K562 (cell line): ENCODE measurements at regions not wholly inside any gene's neighbourhood (a gene's known extent, or its start where the extent isn't known, plus 50 kb on each side); places are given as distances from the start of the nearest gene placed in this dataset.

Source experiments
- ATAC-seq: fragments of 200-7000 bp; cut with Tn5 transposase; 3 replicates; pipeline ENCODE4 v1.9.1; 2020; ENCODE audit warnings: moderate library complexity
- BruUV-seq: library from RNA; stranded (reverse); fragments of 400-500 nt; replicated peaks from 2 replicates; lab custom pipeline; 2021; lab: Mats Ljungman, UMichigan
- CTCF ChIA-PET: fragments of 300-600 bp; formaldehyde crosslinking; extraction: SDS; loops from one replicate; lab custom pipeline; 2021; ENCODE audit warnings: low intra/inter-chr PET ratio; lab: Yijun Ruan, JAX
- POLR2A ChIA-PET: fragments of 300-600, 350-650 bp; sonication (Branson Sonifier 250); formaldehyde crosslinking; extraction: SDS; loops from one replicate; lab custom pipeline; 2021; ENCODE audit warnings: antibody characterized with exemption, inconsistent platforms; lab: Yijun Ruan, JAX
- DNase-seq, 4 experiments: peaks; one replicate each; pipeline versions ENCODE4 v3.0.0 to v3.0.0-alpha.2; 2011 to 2018; ENCODE audit warnings: low spot score in 3 of 4, mixed read lengths in 3 of 4; ENCODE audit errors: extremely low read depth in 1 of 4
- FAIRE-seq: peaks from 2 replicates; lab custom pipeline; 2011; peaks lifted over from hg19 to GRCh38; lab: Jason Lieb, UNC
- H2AFZ ChIP-seq: 2 replicates; pipeline ENCODE4 v1.6.0; 2011; ENCODE audit warnings: low read depth, low read length, control low read depth, inconsistent platforms
- H3K27ac ChIP-seq: fragments of 200-600 bp; 3 replicates; pipeline ENCODE4 v1.8.0; 2011; ENCODE audit warnings: low read depth, mild to moderate bottlenecking, control low read depth, inconsistent platforms, low read length, moderate library complexity, mixed read lengths; ENCODE audit errors: extremely low read depth
- H3K27me3 ChIP-seq, 2 experiments: fragments of 300-600 bp in 1 of 2; 2 replicates in 1 of 2; 3 replicates in 1 of 2; pipeline versions ENCODE4 v1.6.0 to v1.8.0; 2011; ENCODE audit warnings: inconsistent platforms in 2 of 2, low read length in 2 of 2, mild to moderate bottlenecking in 1 of 2, mixed read lengths in 1 of 2, moderate library complexity in 1 of 2; ENCODE audit not compliant: control insufficient read depth in 2 of 2, insufficient read depth in 2 of 2
- H3K36me3 ChIP-seq: fragments of 300-600 bp; 3 replicates; pipeline ENCODE4 v1.8.0; 2011; ENCODE audit warnings: mild to moderate bottlenecking, low read length, inconsistent platforms; ENCODE audit not compliant: control insufficient read depth, insufficient read depth
- H3K4me1 ChIP-seq, 2 experiments: fragments of 200-600 bp in 1 of 2; replicated peaks in 1 of 2; 2 replicates in 1 of 2; 3 replicates in 1 of 2; pipeline versions ENCODE4 v1.5.1 to v1.8.0; 2011; ENCODE audit warnings: inconsistent platforms in 2 of 2, low read length in 2 of 2, mild to moderate bottlenecking in 1 of 2, mixed read lengths in 1 of 2, moderate library complexity in 1 of 2; ENCODE audit not compliant: control insufficient read depth in 2 of 2, insufficient read depth in 2 of 2
- H3K4me2 ChIP-seq: 2 replicates; pipeline ENCODE4 v1.6.1; 2011; ENCODE audit warnings: low read length, control low read depth, inconsistent platforms, mixed read lengths; ENCODE audit not compliant: insufficient read depth
- H3K4me3 ChIP-seq: fragments of 200-600 bp; sonication (generic), shearing (Covaris generic); 2 replicates; pipeline ENCODE4 v1.5.1; 2016; ENCODE audit warnings: control low read depth, inconsistent platforms
- H3K79me2 ChIP-seq: fragments of 200-600 bp; 3 replicates; pipeline ENCODE4 v1.8.0; 2011; ENCODE audit warnings: low read length, inconsistent platforms; ENCODE audit not compliant: control insufficient read depth, insufficient read depth
- H3K9ac ChIP-seq, 2 experiments: 2 replicates each; pipeline versions ENCODE4 v1.6.0 to v1.6.1; 2011; ENCODE audit warnings: low read depth in 2 of 2, low read length in 2 of 2, control low read depth in 1 of 2, inconsistent platforms in 1 of 2, mild to moderate bottlenecking in 1 of 2, mixed read lengths in 1 of 2; ENCODE audit not compliant: insufficient read depth in 1 of 2
- H3K9me1 ChIP-seq: one replicate; pipeline ENCODE4 v1.6.0; 2011; ENCODE audit warnings: inconsistent platforms, mild to moderate bottlenecking, low read length, moderate library complexity; ENCODE audit not compliant: control insufficient read depth, insufficient read depth
- H3K9me3 ChIP-seq: replicated peaks from 2 replicates; pipeline ENCODE4 v1.5.1; 2011; ENCODE audit warnings: low read depth, low read length, inconsistent platforms; ENCODE audit not compliant: control insufficient read depth, insufficient read depth
- H4K20me1 ChIP-seq: replicated peaks from 2 replicates; pipeline ENCODE4 v1.6.1; 2011; ENCODE audit warnings: low read length, inconsistent platforms, mixed read lengths; ENCODE audit not compliant: control insufficient read depth, insufficient read depth
- CEBPB ChIP-seq: fragments of 450-650 bp; IDR thresholded peaks from 2 replicates; pipeline ENCODE4 v1.6.1; 2016; ENCODE audit warnings: missing genetic modification characterization, missing compliant biosample characterization
- CEBPG ChIP-seq, 3 experiments: fragments of 200-800 bp in 1 of 3; sonication (Bioruptor generic) in 1 of 3; sonication (generic) in 1 of 3; formaldehyde crosslinking in 1 of 3; IDR thresholded peaks in 2 of 3; conservative IDR thresholded peaks in 1 of 3; 2 replicates each; pipeline versions ENCODE4 v1.6.1 to v1.8.0; 2016 to 2022; ENCODE audit warnings: missing compliant biosample characterization in 2 of 3, missing genetic modification characterization in 2 of 3, mild to moderate bottlenecking in 1 of 3, missing genetic modification reagents in 1 of 3
- CTBP1 ChIP-seq: fragments of 450-650 bp; IDR thresholded peaks from 2 replicates; pipeline ENCODE4 v1.6.1; 2016; ENCODE audit warnings: borderline replicate concordance
- CTCFL ChIP-seq: IDR thresholded peaks from 2 replicates; pipeline ENCODE4 v1.6.1; 2011; ENCODE audit warnings: borderline replicate concordance, low read depth, mild to moderate bottlenecking, moderate library complexity, low read length; ENCODE audit not compliant: insufficient read depth, poor library complexity, severe bottlenecking
- CXXC5 ChIP-seq: fragments of 250-450 bp; sonication (Bioruptor Pico); IDR thresholded peaks from 2 replicates; pipeline ENCODE4 v1.8.0; 2022; ENCODE audit warnings: inconsistent platforms, mild to moderate bottlenecking, moderate library complexity
- FOXP1 ChIP-seq: sonication (generic); formaldehyde crosslinking; IDR thresholded peaks from 2 replicates; pipeline ENCODE4 v1.8.0; 2022; ENCODE audit warnings: mild to moderate bottlenecking, missing genetic modification reagents
- GTF2F1 ChIP-seq: IDR thresholded peaks from 2 replicates; pipeline ENCODE4 v1.6.1; 2011; ENCODE audit warnings: low read depth, low read length, improper control_type of control experiment
- KLF6 ChIP-seq: fragments of 250-450 bp; sonication (Bioruptor Pico); IDR thresholded peaks from 2 replicates; pipeline ENCODE4 v1.4.0; 2020; ENCODE audit warnings: mild to moderate bottlenecking, moderate library complexity, borderline replicate concordance
- MXI1 ChIP-seq: IDR thresholded peaks from 2 replicates; pipeline ENCODE4 v1.6.1; 2011; ENCODE audit warnings: low read depth, mild to moderate bottlenecking, improper control_type of control experiment, low read length
- MYC ChIP-seq, 2 experiments: fragments of 250-450 bp in 1 of 2; sonication (Bioruptor Pico) in 1 of 2; IDR thresholded peaks; 2 replicates each; pipeline versions ENCODE4 v1.5.1 to v1.6.1; 2012 to 2021; ENCODE audit warnings: low read depth in 2 of 2, borderline replicate concordance in 1 of 2, improper control_type of control experiment in 1 of 2, low read length in 1 of 2, mild to moderate bottlenecking in 1 of 2, moderate library complexity in 1 of 2
- RBBP5 ChIP-seq: fragments of 200-600 bp; sonication (generic); IDR thresholded peaks from 2 replicates; pipeline ENCODE4 v1.6.1; 2012; ENCODE audit warnings: borderline replicate concordance, mild to moderate bottlenecking, low read length, control low read depth, inconsistent platforms; ENCODE audit not compliant: insufficient read depth, poor library complexity, severe bottlenecking
- RCOR1 ChIP-seq, 2 experiments: IDR thresholded peaks; 2 replicates each; pipeline ENCODE4 v1.6.1; 2012; ENCODE audit warnings: low read depth in 2 of 2, low read length in 2 of 2, borderline replicate concordance in 1 of 2, improper control_type of control experiment in 1 of 2
- VEZF1 ChIP-seq: fragments of 200-800 bp; sonication (Bioruptor generic); IDR thresholded peaks from 2 replicates; pipeline ENCODE4 v1.6.1; 2017; ENCODE audit warnings: missing genetic modification characterization, missing compliant biosample characterization
- ZNF197 ChIP-seq: fragments of 200-800 bp; sonication (Bioruptor generic); IDR thresholded peaks from 2 replicates; pipeline ENCODE4 v1.6.1; 2016; ENCODE audit warnings: low read depth, missing genetic modification characterization, missing compliant biosample characterization
- ZNF655 ChIP-seq: fragments of 250-450 bp; sonication (Bioruptor Pico); IDR thresholded peaks from 2 replicates; pipeline ENCODE4 v1.5.0; 2021
- WGBS: fragments of 100-300 bp; shearing (Covaris generic); methylation state at CpG from one replicate; pipeline ENCODE4 v1.1.6; 2016; ENCODE audit warnings: low coverage, mixed read lengths; ENCODE audit not compliant: insufficient coverage; ENCODE audit errors: missing lambda C conversion rate; 5-methylcytosine and 5-hydroxymethylcytosine counted together
- in situ Hi-C: fragments of 300-500 bp; cut with MboI; formaldehyde crosslinking; loops from 4 replicates; pipeline ENCODE4 v1.15.0; 2018; ENCODE audit warnings: inconsistent platforms, mixed read lengths
- intact Hi-C: fragments of 100-400 bp; cut with micrococcal nuclease; formaldehyde crosslinking; loops from 2 replicates; pipeline ENCODE4 v1.14.2; 2022

DNA sequence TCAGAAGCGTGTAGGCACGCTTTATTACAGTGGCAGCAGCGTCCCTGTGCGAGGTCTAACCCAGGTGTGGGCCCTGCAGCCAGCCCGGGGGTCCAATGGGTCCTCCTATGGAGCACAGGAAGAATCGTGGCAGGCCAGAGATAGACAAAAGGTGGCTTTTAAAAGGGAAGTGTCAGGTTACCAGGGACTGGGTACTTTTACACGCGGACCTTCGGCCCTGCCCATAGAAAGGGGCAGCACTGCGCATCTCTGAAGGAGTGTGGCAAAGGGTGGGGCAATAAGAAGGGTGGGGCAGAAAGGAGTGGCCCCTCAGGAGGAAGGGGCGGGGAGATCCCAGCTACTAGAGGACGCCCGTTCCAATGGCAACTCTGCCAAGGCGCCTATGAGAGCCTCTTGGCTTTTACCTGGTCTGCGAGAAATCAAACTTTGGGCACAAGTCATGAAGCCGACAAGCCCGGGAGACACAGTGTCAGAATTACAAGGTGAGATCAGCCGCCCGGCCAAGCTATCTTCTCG, 1419.8 kb downstream of the UQCRFS1 start:
- peak overlapping the region; percentile 100 for H3K4me2 ChIP-seq
- intact Hi-C loops (no loop called here), in situ Hi-C loops (no loop called here)
- H2AFZ ChIP-seq: peak overlapping the region; percentile 96
- H3K36me3 ChIP-seq: peaks cover 15% of the 10 kb centered on the region
- peak overlapping the region; percentile 87 to 94 for H3K9ac ChIP-seq
- peak overlapping the region; percentile 87 for H3K27ac ChIP-seq
- no peaks in the 10 kb centered on the region for H3K9me1 ChIP-seq
- peaks cover 82% of the 10 kb centered on the region for H3K79me2 ChIP-seq
- H3K4me3 ChIP-seq: peak overlapping the region; percentile 78
- ATAC-seq (peak; percentile 92), DNase-seq (peak; percentile 77 to 84 (median 80)), FAIRE-seq (peak; percentile 37)
- CTCF ChIA-PET: no interaction called here
- H3K9me3 ChIP-seq: no peaks in the 10 kb centered on the region
- peaks cover 8 to 14% of the 10 kb centered on the region in 2 experiments; a peak in 3 of 5 replicates for H3K4me1 ChIP-seq
- WGBS: 0% methylated on average over 19 of the region's 20 CpGs
- H4K20me1 ChIP-seq: peaks cover 10% of the 10 kb centered on the region
- BruUV-seq: no TSS peak
- POLR2A ChIA-PET: interaction anchor here (1.1 kb wide), 1 partner anchor 45 kb away, joined by 3 read pairs; no protein-coding TSS in a partner anchor
- no peaks in the 10 kb centered on the region for H3K27me3 ChIP-seq
- TF ChIP-seq ZNF655 (CRISPR knock-in tag): no peak
- no peak for TF ChIP-seq CTCFL
- peak in 1 of 2 experiments; percentile 48; a peak in 1 of 4 replicates for TF ChIP-seq RCOR1 (IDR thresholded peaks at IDR 0.05; ENCODE audit: borderline replicate concordance in 1 of 2, low read depth in 2 of 2, low read length in 2 of 2)
- TF ChIP-seq CTBP1: peak; percentile 37; the same call in 1 of the 2 replicates
- peak; percentile 22 for TF ChIP-seq RBBP5
- TF ChIP-seq MYC (IDR thresholded peaks at IDR 0.05; ENCODE audit: low read depth, low read length): peak; percentile 48; the same call in 1 of the 2 replicates
- TF ChIP-seq MYC (CRISPR knock-in tag; IDR thresholded peaks at IDR 0.05; ENCODE audit: borderline replicate concordance, low read depth): no peak
- 0 out of 2 replicates have a peak, but pooled peaks have one; percentile 6 for TF ChIP-seq MXI1
- TF ChIP-seq KLF6 (CRISPR knock-in tag): 0 out of 2 replicates have a peak, but pooled peaks have one; percentile 28
- 0 out of 2 replicates have a peak, but pooled peaks have one; percentile 10 for TF ChIP-seq CEBPB (tag)
- peak; percentile 11; the same call in 1 of the 2 replicates for TF ChIP-seq FOXP1 (CRISPR knock-in tag)
- peak; percentile 16 for TF ChIP-seq CXXC5 (CRISPR knock-in tag)
- 0 out of 2 replicates have a peak, but pooled peaks have one; percentile 23 for TF ChIP-seq ZNF197 (CRISPR knock-in tag)
- TF ChIP-seq CEBPG (CRISPR knock-in tag; IDR thresholded peaks at IDR 0.05): no peak
- TF ChIP-seq CEBPG (tag; conservative IDR thresholded peaks at IDR 0.05 in 1 of 2, IDR thresholded peaks at IDR 0.05 in 1 of 2): peak in 1 of 2 experiments; percentile 68; a peak in 2 of 4 replicates
- TF ChIP-seq VEZF1 (CRISPR knock-in tag): peak; percentile 61; the same call in 1 of the 2 replicates
- TF ChIP-seq GTF2F1: no peak
